HAP-1 (cell line): ENCODE measurements at regions not wholly inside any gene's neighbourhood (a gene's known extent, or its start where the extent isn't known, plus 50 kb on each side); places are given as distances from the start of the nearest gene placed in this dataset.
"Not testable (repeated sequence)": the region's sequence is repeated elsewhere in the genome, so short reads cannot be mapped to it uniquely, and the experiment has no call there.

Source experiments
- DNase-seq, 2 experiments: peaks; one replicate each; pipeline ENCODE4 v3.0.0-alpha.2; 2016 to 2020; ENCODE audit warnings: low spot score in 2 of 2
- H3K27me3 ChIP-seq: fragments of 250-450 bp; sonication (Bioruptor Pico); 2 replicates; pipeline ENCODE4 v1.5.1; 2020; ENCODE audit warnings: low read depth, mild to moderate bottlenecking, moderate library complexity
- H3K36me3 ChIP-seq: fragments of 250-450 bp; sonication (Bioruptor Pico); replicated peaks from 2 replicates; pipeline ENCODE4 v1.5.1; 2020; ENCODE audit warnings: mild to moderate bottlenecking
- H3K4me1 ChIP-seq: fragments of 250-450 bp; sonication (Bioruptor Pico); 2 replicates; pipeline ENCODE4 v1.5.1; 2020; ENCODE audit warnings: mild to moderate bottlenecking
- H3K4me3 ChIP-seq: fragments of 250-450 bp; sonication (Bioruptor Pico); 2 replicates; pipeline ENCODE4 v1.5.1; 2020; ENCODE audit warnings: mild to moderate bottlenecking, moderate library complexity
- H3K9me3 ChIP-seq: fragments of 250-450 bp; sonication (Bioruptor Pico); 2 replicates; pipeline ENCODE4 v1.5.1; 2020; ENCODE audit warnings: mild to moderate bottlenecking, moderate library complexity
- in situ Hi-C: fragments of 300-500 bp; cut with MboI; formaldehyde crosslinking; loops from 3 replicates; pipeline ENCODE4 v1.14.3; 2020; ENCODE audit warnings: low sequenced_read_pairs, inconsistent platforms, mixed read lengths

DNA sequence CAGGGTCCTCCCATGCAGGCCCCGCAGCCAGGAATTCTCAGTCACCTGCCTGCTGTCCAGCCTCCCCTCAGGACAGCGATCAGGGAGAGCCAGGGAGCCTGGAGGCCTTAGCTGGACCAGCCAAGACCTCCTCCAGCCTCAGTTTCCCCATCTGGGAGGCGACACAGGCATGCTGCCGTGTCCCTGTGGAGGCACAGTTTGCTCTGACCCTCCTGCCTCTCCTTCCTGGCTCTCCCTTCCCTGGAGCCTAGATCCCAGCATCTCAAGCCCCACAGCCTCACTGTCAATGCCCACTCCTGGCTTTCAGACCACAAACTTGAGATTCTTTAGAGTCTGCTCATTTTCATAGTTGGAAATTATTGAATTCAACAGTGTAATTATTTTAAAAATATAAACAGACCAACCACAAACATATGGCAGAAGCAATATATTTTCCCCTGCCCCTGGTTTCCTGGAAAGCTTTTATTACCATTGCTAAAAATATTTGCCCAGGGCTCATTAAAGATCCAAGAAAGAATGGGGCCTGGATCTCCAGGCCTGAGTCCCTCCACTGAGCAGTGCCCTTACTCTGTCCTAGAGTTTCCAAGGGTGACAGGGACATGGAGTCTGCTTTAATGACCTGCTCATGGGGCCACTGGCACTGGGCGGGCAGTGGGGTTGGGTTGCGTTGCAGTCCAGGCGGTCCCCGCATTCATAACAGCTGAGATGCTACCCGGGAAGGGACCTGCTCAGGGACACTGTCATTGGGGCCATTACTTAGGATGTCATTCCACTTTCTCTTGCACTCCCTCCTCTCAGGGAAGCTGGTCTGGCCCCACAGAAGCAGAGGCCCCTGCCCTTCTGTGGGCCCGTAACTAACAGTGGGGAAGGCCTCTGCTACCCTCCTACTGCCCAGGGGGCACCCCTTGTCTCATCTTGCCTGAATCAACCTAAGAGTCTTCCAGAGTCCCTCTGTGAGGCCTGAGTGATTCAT, 81.6 kb upstream of the CHST15 start:
- Histone ChIP-seq H3K27me3 (no peaks in the 10 kb centered on the region), H3K36me3 (no peaks in the 10 kb centered on the region), H3K4me1 (no peaks in the 10 kb centered on the region), H3K4me3 (no peak overlapping the region), H3K9me3 (no peaks in the 10 kb centered on the region)
- DNase-seq, result no peak
- in situ Hi-C loops, result no loop called here

- DNase-seq, result no peak
- in situ Hi-C loops, result no loop called here
- no peaks in the 10 kb centered on the region for H3K4me1 ChIP-seq
Measured at GRCh38 chr10:124174071-124174566, 80.7 kb upstream of the CHST15 start.

GRCh38 chr10:124173298-124173900, 80.0 kb upstream of the CHST15 start:
- in situ Hi-C loops, result no loop called here
- Histone ChIP-seq H3K27me3 (no peaks in the 10 kb centered on the region), H3K36me3 (no peaks in the 10 kb centered on the region), H3K4me3 (no peak overlapping the region), H3K9me3 (no peaks in the 10 kb centered on the region), H3K4me1 (no peaks in the 10 kb centered on the region)
- no peak for DNase-seq

More at GRCh38 chr10:124174071-124174566, 80.7 kb upstream of the CHST15 start:
- Histone ChIP-seq H3K27me3 (no peaks in the 10 kb centered on the region), H3K4me3 (no peak overlapping the region), H3K36me3 (no peaks in the 10 kb centered on the region), H3K9me3 (no peaks in the 10 kb centered on the region)

GRCh38 chr10:124172181-124172916, 79.0 kb upstream of the CHST15 start:
- DNase-seq, result no peak
- Histone ChIP-seq H3K4me3 (no peak overlapping the region), H3K27me3 (no peaks in the 10 kb centered on the region), H3K4me1 (no peaks in the 10 kb centered on the region), H3K9me3 (no peaks in the 10 kb centered on the region), H3K36me3 (no peaks in the 10 kb centered on the region)
- in situ Hi-C loops, result no loop called here

DNA sequence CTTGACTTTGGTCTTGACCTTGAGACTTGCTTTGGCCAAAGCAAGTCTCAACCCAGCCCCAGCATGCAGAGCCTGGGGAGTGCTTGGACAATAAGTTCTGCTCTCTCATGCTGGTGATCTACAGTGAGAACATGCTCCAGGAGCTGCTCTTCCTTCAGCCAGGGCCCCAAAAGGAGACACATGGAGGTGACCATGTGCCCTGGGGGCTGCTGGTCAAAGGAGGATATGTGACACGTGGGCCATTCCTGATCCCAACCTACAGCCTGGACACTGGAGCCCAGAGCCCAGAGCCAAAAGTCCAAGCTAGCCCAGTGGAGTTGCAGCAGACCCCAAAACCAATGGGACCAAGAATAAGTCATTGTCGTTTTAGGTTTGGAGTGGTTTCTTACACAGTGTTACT, 78.2 kb upstream of the CHST15 start:
- Histone ChIP-seq H3K4me3 (no peak overlapping the region), H3K9me3 (no peaks in the 10 kb centered on the region), H3K4me1 (no peaks in the 10 kb centered on the region), H3K36me3 (no peaks in the 10 kb centered on the region), H3K27me3 (no peaks in the 10 kb centered on the region)
- DNase-seq, result no peak
- in situ Hi-C loops, result no loop called here

DNA sequence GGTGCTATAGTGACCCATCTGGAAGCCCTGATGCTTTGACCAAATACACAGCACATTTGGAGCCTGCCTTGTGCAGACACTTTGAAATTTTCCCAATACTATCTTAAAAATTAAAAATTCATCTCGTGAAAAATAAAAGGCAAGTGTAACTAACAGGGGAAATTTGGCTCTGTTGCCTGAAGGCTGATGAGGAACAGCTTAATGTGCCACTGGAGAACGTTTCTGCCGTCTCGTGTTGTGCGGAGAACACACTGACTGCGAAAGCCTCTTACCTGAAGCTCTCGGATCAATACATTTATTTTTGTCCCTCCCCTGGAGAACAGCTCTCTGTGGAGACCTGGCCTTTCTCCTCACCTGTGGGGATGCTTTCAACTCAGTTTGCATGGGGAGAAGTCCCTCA, 77.2 kb upstream of the CHST15 start:
- no peaks in the 10 kb centered on the region for H3K9me3 ChIP-seq
- no peak for DNase-seq
- in situ Hi-C loops, result no loop called here

GRCh38 chr10:124168991-124169802, 75.8 kb upstream of the CHST15 start:
- DNase-seq, result no peak
- H3K36me3 ChIP-seq, result no peaks in the 10 kb centered on the region
- H3K27me3 ChIP-seq, result no peaks in the 10 kb centered on the region
- H3K4me3 ChIP-seq, result no peak overlapping the region
- no peaks in the 10 kb centered on the region for H3K9me3 ChIP-seq
- in situ Hi-C loops, result no loop called here
- no peaks in the 10 kb centered on the region for H3K4me1 ChIP-seq

More for the DNA sequence above, 77.2 kb upstream of the CHST15 start:
- H3K36me3 ChIP-seq, result no peaks in the 10 kb centered on the region
- no peaks in the 10 kb centered on the region for H3K27me3 ChIP-seq
- H3K4me1 ChIP-seq, result no peaks in the 10 kb centered on the region
- H3K4me3 ChIP-seq, result no peak overlapping the region

DNA sequence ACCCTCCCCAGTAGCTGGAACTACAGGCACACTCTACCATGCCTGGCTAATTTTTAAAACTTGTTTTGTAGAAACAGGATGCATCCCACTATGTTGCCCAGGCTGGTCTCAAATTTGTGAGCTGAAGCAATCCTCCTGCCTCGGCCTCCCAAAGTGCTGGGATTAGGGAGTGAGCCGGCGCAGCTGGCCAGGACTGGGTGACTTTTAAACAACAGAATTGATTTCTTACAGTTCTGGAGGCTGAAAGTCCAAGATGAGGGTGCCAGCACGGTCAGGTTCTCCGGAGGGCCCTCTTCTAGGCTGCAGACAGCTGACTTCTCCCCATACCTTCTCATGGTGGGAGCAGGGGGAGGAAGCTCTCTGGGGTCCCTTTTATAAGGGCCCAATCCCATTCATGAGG, 75.2 kb upstream of the CHST15 start:
- H3K27me3 ChIP-seq, result no peaks in the 10 kb centered on the region
- in situ Hi-C loops, result no loop called here
- no peak overlapping the region for H3K4me3 ChIP-seq
- no peaks in the 10 kb centered on the region for H3K4me1 ChIP-seq
- no peaks in the 10 kb centered on the region for H3K36me3 ChIP-seq
- no peaks in the 10 kb centered on the region for H3K9me3 ChIP-seq
- no peak for DNase-seq

DNA sequence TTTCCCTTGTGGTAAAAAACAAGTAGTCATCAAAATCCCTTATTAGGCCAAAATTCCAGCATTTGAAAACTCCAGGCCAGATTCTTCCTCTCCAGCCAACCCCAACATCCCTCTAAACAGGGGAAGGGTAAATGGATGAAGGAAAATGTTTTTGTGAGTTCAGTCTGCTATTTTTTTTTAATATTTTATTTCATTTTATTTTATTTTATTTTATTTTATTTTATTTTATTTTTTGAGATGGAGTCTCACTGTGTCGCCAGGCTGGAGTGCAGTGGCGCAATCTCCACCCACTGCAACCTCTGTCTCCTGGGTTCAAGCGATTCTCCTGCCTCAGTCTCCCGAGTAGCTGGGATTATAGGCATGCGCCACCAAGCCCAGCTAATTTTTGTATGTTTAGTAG, 74.5 kb upstream of the CHST15 start:
- H3K27me3 ChIP-seq, DNase-seq, H3K36me3 ChIP-seq, H3K9me3 ChIP-seq, H3K4me1 ChIP-seq, in situ Hi-C loops, H3K4me3 ChIP-seq: not testable (repeated sequence)

GRCh38 chr10:124166431-124167125, 73.2 kb upstream of the CHST15 start:
- H3K36me3 ChIP-seq, result no peaks in the 10 kb centered on the region
- in situ Hi-C loops, result no loop called here
- H3K4me3 ChIP-seq, result no peak overlapping the region
- no peaks in the 10 kb centered on the region for H3K9me3 ChIP-seq
- DNase-seq, result no peak
- no peaks in the 10 kb centered on the region for H3K4me1 ChIP-seq
- no peaks in the 10 kb centered on the region for H3K27me3 ChIP-seq

- no peak for DNase-seq
- Histone ChIP-seq H3K4me1 (no peaks in the 10 kb centered on the region), H3K9me3 (no peaks in the 10 kb centered on the region), H3K4me3 (no peak overlapping the region), H3K27me3 (no peaks in the 10 kb centered on the region), H3K36me3 (no peaks in the 10 kb centered on the region)
- in situ Hi-C loops, result no loop called here
Measured at GRCh38 chr10:124165827-124166226, 72.4 kb upstream of the CHST15 start.

DNA sequence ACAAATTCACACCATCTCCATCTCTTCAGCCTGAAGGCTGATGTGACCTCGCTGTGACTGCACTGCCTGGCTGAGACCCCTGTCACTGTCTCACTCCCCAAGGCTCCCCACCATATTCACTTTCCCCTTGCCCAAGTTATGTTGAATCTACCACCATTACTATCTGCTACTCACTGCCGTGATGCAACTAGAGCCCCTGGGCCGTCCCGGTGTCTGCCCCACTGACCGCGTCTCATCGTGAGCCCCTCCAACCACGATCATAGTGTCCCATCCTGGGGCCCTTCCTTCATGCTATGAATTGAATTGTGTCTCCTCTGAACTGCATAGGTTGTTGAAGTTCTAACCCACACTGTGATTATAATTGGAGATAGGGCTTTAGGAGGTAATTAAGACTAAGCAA, 71.9 kb upstream of the CHST15 start:
- DNase-seq, result no peak
- H3K27me3 ChIP-seq, result 0 out of 2 replicates have a peak, but pooled peaks cover 2% of the 10 kb centered on the region
- no peaks in the 10 kb centered on the region for H3K36me3 ChIP-seq
- no peak overlapping the region for H3K4me3 ChIP-seq
- no peaks in the 10 kb centered on the region for H3K9me3 ChIP-seq
- in situ Hi-C loops, result no loop called here
- H3K4me1 ChIP-seq, result no peaks in the 10 kb centered on the region

- Histone ChIP-seq H3K4me3 (no peak overlapping the region), H3K9me3 (no peaks in the 10 kb centered on the region), H3K36me3 (no peaks in the 10 kb centered on the region), H3K4me1 (no peaks in the 10 kb centered on the region), H3K27me3 (0 out of 2 replicates have a peak, but pooled peaks cover 2% of the 10 kb centered on the region)
- DNase-seq, result no peak
- in situ Hi-C loops, result no loop called here
Measured at GRCh38 chr10:124164264-124164663, 70.9 kb upstream of the CHST15 start.
